ENCODE measurements at regions not wholly inside any gene's neighbourhood (a gene's known extent, or its start where the extent isn't known, plus 50 kb on each side); places are given as distances from the start of the nearest gene placed in this dataset.

- Mint-ChIP-seq H3K36me3 (ENCODE audit: insufficient read depth, unreplicated experiment) (no peaks in the 10 kb centered on the region), H3K4me3 (ENCODE audit: low read depth, unreplicated experiment) (no peak overlapping the region), H3K27ac (ENCODE audit: unreplicated experiment) (no peak overlapping the region), H3K27me3 (ENCODE audit: unreplicated experiment) (no peaks in the 10 kb centered on the region), H3K4me1 (ENCODE audit: low read depth, unreplicated experiment) (no peaks in the 10 kb centered on the region), H3K9me3 (ENCODE audit: low read depth, unreplicated experiment) (peaks cover 8% of the 10 kb centered on the region)
- BruUV-seq (replicated peaks), result no TSS peak
- CTCF ChIA-PET, result no interaction called here
- DNase-seq, result no peak
- intact Hi-C loops (cut with micrococcal nuclease; ENCODE audit: unreplicated experiment), result no loop called here
- TF ChIP-seq CTCF (IDR thresholded peaks at IDR 0.05; ENCODE audit: unreplicated experiment), result no peak
Measured at GRCh38 chr14:80146941-80147340, 64.4 kb downstream of the DIO2 start.

- no TSS peak for BruUV-seq (replicated peaks)
- H3K4me3 Mint-ChIP-seq (ENCODE audit: low read depth, unreplicated experiment), result no peak overlapping the region
- H3K27ac Mint-ChIP-seq (ENCODE audit: unreplicated experiment), result no peak overlapping the region
- no peaks in the 10 kb centered on the region for H3K4me1 Mint-ChIP-seq (ENCODE audit: low read depth, unreplicated experiment)
- CTCF ChIA-PET, result no interaction called here
- DNase-seq, result peak; percentile 4
- no peaks in the 10 kb centered on the region for H3K36me3 Mint-ChIP-seq (ENCODE audit: insufficient read depth, unreplicated experiment)
- TF ChIP-seq CTCF (IDR thresholded peaks at IDR 0.05; ENCODE audit: unreplicated experiment), result no peak
- intact Hi-C loops (cut with micrococcal nuclease; ENCODE audit: unreplicated experiment), result no loop called here
- H3K9me3 Mint-ChIP-seq (ENCODE audit: low read depth, unreplicated experiment), result peaks cover 5% of the 10 kb centered on the region
- peaks cover 10% of the 10 kb centered on the region for H3K27me3 Mint-ChIP-seq (ENCODE audit: unreplicated experiment)
Measured at GRCh38 chr14:80136358-80136757, 74.9 kb downstream of the DIO2 start.

- intact Hi-C loops (cut with micrococcal nuclease; ENCODE audit: unreplicated experiment), result no loop called here
- Mint-ChIP-seq H3K9me3 (ENCODE audit: low read depth, unreplicated experiment) (peaks cover 2% of the 10 kb centered on the region), H3K27me3 (ENCODE audit: unreplicated experiment) (peaks cover 7% of the 10 kb centered on the region), H3K36me3 (ENCODE audit: insufficient read depth, unreplicated experiment) (no peaks in the 10 kb centered on the region), H3K27ac (ENCODE audit: unreplicated experiment) (no peak overlapping the region), H3K4me3 (ENCODE audit: low read depth, unreplicated experiment) (no peak overlapping the region), H3K4me1 (ENCODE audit: low read depth, unreplicated experiment) (no peaks in the 10 kb centered on the region)
- TF ChIP-seq CTCF (IDR thresholded peaks at IDR 0.05; ENCODE audit: unreplicated experiment), result no peak
- no peak for DNase-seq
- CTCF ChIA-PET, result no interaction called here
- BruUV-seq (replicated peaks), result no TSS peak
Measured at GRCh38 chr14:80135305-80136088, 75.8 kb downstream of the DIO2 start.

GRCh38 chr14:80134321-80134720 lies 77.0 kb downstream of the DIO2 start:
- intact Hi-C loops (cut with micrococcal nuclease; ENCODE audit: unreplicated experiment), result no loop called here
- no peaks in the 10 kb centered on the region for H3K36me3 Mint-ChIP-seq (ENCODE audit: insufficient read depth, unreplicated experiment)
- no peaks in the 10 kb centered on the region for H3K27me3 Mint-ChIP-seq (ENCODE audit: unreplicated experiment)
- no peak overlapping the region for H3K27ac Mint-ChIP-seq (ENCODE audit: unreplicated experiment)
- H3K4me3 Mint-ChIP-seq (ENCODE audit: low read depth, unreplicated experiment), result no peak overlapping the region
- no TSS peak for BruUV-seq (replicated peaks)
- H3K9me3 Mint-ChIP-seq (ENCODE audit: low read depth, unreplicated experiment), result no peaks in the 10 kb centered on the region
- CTCF ChIA-PET, result interaction anchor here (0.6 kb wide), 1 partner anchor 588 kb away, joined by 6 read pairs; no protein-coding TSS in a partner anchor
- TF ChIP-seq CTCF (IDR thresholded peaks at IDR 0.05; ENCODE audit: unreplicated experiment), result no peak
- H3K4me1 Mint-ChIP-seq (ENCODE audit: low read depth, unreplicated experiment), result no peaks in the 10 kb centered on the region
- no peak for DNase-seq

All from Calu3 (cell line).